ENCODE measurements at regions not wholly inside any gene's neighbourhood (a gene's known extent, or its start where the extent isn't known, plus 50 kb on each side); places are given as distances from the start of the nearest gene placed in this dataset.

DNA sequence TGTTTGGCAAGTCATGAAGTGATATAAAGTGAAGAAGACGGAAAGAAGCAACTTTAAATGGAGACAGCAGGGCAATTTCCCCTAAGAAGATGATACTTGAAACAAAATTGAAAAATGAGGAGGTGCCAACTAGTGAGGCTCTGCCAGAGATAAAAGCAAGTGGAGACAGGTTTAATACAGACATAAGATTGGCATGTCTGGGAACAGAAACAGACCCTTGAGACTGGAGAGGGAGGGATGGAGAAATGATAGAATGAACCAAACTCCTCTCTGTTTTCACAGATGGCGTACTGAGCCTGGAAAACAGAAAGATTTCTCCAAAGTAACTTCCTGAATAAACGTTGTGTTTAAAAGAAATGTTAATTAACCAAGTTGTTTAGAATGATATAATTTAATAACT lies 354.5 kb upstream of the ANO5 start:
- in situ Hi-C loops (cut with MboI), result no loop called here
- Histone ChIP-seq H3K4me1 (replicated peaks in 1 of 2; ENCODE audit: control insufficient read depth in 2 of 2, insufficient read depth in 2 of 2, low read length in 2 of 2) (no peaks in the 10 kb centered on the region), H4K20me1 (replicated peaks; ENCODE audit: control insufficient read depth, insufficient read depth, low read length) (no peaks in the 10 kb centered on the region), H3K4me3 (no peak overlapping the region), H3K4me2 (ENCODE audit: insufficient read depth, low read length) (no peak overlapping the region), H3K9ac (ENCODE audit: insufficient read depth in 1 of 2, low read depth in 2 of 2, low read length in 2 of 2) (no peak overlapping the region), H2AFZ (ENCODE audit: low read depth, low read length) (no peak overlapping the region), H3K36me3 (ENCODE audit: control insufficient read depth, insufficient read depth, low read length) (no peaks in the 10 kb centered on the region), H3K27me3 (ENCODE audit: control insufficient read depth in 2 of 2, insufficient read depth in 2 of 2, low read length in 2 of 2) (no peaks in the 10 kb centered on the region), H3K9me1 (ENCODE audit: control insufficient read depth, insufficient read depth, low read length) (no peaks in the 10 kb centered on the region), H3K79me2 (ENCODE audit: control insufficient read depth, insufficient read depth, low read length) (no peaks in the 10 kb centered on the region), H3K27ac (ENCODE audit: extremely low read depth, low read depth, low read length) (no peak overlapping the region), H3K9me3 (replicated peaks; ENCODE audit: control insufficient read depth, insufficient read depth, low read depth, low read length) (0 out of 2 replicates have a peak, but pooled peaks cover 2% of the 10 kb centered on the region)
- DNase-seq (ENCODE audit: extremely low read depth in 1 of 4, low spot score in 3 of 4) (no peak), ATAC-seq (no peak), FAIRE-seq (no peak)
- ChIA-PET POLR2A (no interaction called here), CTCF (ENCODE audit: low intra/inter-chr PET ratio) (no interaction called here)
- BruUV-seq (replicated peaks), result no TSS peak
- TF ChIP-seq ZNF586 (CRISPR knock-in tag; conservative IDR thresholded peaks at IDR 0.05) (no peak), ZBTB7A (IDR thresholded peaks at IDR 0.05; ENCODE audit: borderline replicate concordance, control insufficient read depth, low read depth, low read length) (no peak), SRF (CRISPR knock-in tag; IDR thresholded peaks at IDR 0.05) (no peak), TFAM (CRISPR knock-in tag; conservative IDR thresholded peaks at IDR 0.05) (no peak), POLR2AphosphoS2 (IDR thresholded peaks at IDR 0.05; ENCODE audit: low read length) (no peak), RBM17 (IDR thresholded peaks at IDR 0.05; ENCODE audit: borderline replicate concordance, low read depth, low read length) (no peak), SUPT5H (IDR thresholded peaks at IDR 0.05) (no peak), TCF7L2 (IDR thresholded peaks at IDR 0.05; ENCODE audit: low read depth, low read length) (no peak), RBM22 (IDR thresholded peaks at IDR 0.05; ENCODE audit: low read depth, low read length, poor library complexity, severe bottlenecking) (no peak)
- TF ChIP-seq, protein P1, sequence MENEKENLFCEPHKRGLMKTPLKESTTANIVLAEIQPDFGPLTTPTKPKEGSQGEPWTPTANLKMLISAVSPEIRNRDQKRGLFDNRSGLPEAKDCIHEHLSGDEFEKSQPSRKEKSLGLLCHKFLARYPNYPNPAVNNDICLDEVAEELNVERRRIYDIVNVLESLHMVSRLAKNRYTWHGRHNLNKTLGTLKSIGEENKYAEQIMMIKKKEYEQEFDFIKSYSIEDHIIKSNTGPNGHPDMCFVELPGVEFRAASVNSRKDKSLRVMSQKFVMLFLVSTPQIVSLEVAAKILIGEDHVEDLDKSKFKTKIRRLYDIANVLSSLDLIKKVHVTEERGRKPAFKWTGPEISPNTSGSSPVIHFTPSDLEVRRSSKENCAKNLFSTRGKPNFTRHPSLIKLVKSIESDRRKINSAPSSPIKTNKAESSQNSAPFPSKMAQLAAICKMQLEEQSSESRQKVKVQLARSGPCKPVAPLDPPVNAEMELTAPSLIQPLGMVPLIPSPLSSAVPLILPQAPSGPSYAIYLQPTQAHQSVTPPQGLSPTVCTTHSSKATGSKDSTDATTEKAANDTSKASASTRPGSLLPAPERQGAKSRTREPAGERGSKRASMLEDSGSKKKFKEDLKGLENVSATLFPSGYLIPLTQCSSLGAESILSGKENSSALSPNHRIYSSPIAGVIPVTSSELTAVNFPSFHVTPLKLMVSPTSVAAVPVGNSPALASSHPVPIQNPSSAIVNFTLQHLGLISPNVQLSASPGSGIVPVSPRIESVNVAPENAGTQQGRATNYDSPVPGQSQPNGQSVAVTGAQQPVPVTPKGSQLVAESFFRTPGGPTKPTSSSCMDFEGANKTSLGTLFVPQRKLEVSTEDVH (IDR thresholded peaks at IDR 0.05; ENCODE audit: low read depth, partially characterized antibody), result no peak
- 0% methylated on average over 3 of the region's 3 CpGs for WGBS (ENCODE audit: insufficient coverage, low coverage, missing lambda C conversion rate)
- intact Hi-C loops (cut with micrococcal nuclease), result no loop called here
